Astrocyte (in vitro differentiated cells and primary cell): ENCODE measurements at regions not wholly inside any gene's neighbourhood (a gene's known extent, or its start where the extent isn't known, plus 50 kb on each side); places are given as distances from the start of the nearest gene placed in this dataset.

Experiments used
- DNase-seq: peaks from one replicate; pipeline ENCODE4 v3.0.0-alpha.2; 2010; ENCODE audit warnings: low read depth
- FAIRE-seq: peaks from 2 replicates; lab custom pipeline; 2011; peaks lifted over from hg19 to GRCh38; lab: Jason Lieb, UNC
- H2AFZ ChIP-seq: 2 replicates; pipeline ENCODE4 v1.6.0; 2012; ENCODE audit warnings: low read depth, low read length, inconsistent platforms
- H3K27ac ChIP-seq: 2 replicates; pipeline ENCODE4 v1.5.1; 2011; ENCODE audit warnings: low read depth, low read length, inconsistent platforms
- H3K27me3 ChIP-seq: 2 replicates; pipeline ENCODE4 v1.6.0; 2011; ENCODE audit warnings: low read length, inconsistent platforms; ENCODE audit not compliant: insufficient read depth
- H3K36me3 ChIP-seq: 2 replicates; pipeline ENCODE4 v1.5.1; 2011; ENCODE audit warnings: low read length, inconsistent platforms; ENCODE audit not compliant: insufficient read depth
- H3K4me1 ChIP-seq: 2 replicates; pipeline ENCODE4 v1.5.1; 2011; ENCODE audit warnings: low read length, inconsistent platforms; ENCODE audit not compliant: insufficient read depth
- H3K4me2 ChIP-seq: 2 replicates; pipeline ENCODE4 v1.6.0; 2012; ENCODE audit warnings: low read length, inconsistent platforms
- H3K4me3 ChIP-seq: 2 replicates; pipeline ENCODE4 v1.5.1; 2011; ENCODE audit warnings: low read depth, mild to moderate bottlenecking, low read length, inconsistent platforms; ENCODE audit not compliant: insufficient read depth
- H3K79me2 ChIP-seq: 2 replicates; pipeline ENCODE4 v1.6.0; 2012; ENCODE audit warnings: mild to moderate bottlenecking, low read length, inconsistent platforms; ENCODE audit not compliant: insufficient read depth
- H3K9ac ChIP-seq: 2 replicates; pipeline ENCODE4 v1.6.0; 2012; ENCODE audit warnings: mild to moderate bottlenecking, low read length, inconsistent platforms
- H3K9me3 ChIP-seq: 2 replicates; pipeline ENCODE4 v1.5.1; 2012; ENCODE audit warnings: low read depth, mild to moderate bottlenecking, low read length, inconsistent platforms; ENCODE audit not compliant: insufficient read depth
- H4K20me1 ChIP-seq: 2 replicates; pipeline ENCODE4 v1.6.0; 2012; ENCODE audit warnings: low read length, inconsistent platforms; ENCODE audit not compliant: insufficient read depth
- H3K27ac Mint-ChIP-seq: one replicate; pipeline ENCODE4 v1.8.0; 2021; ENCODE audit warnings: mild to moderate bottlenecking, mixed read lengths; ENCODE audit not compliant: unreplicated experiment
- H3K27me3 Mint-ChIP-seq: one replicate; pipeline ENCODE4 v1.8.0; 2021; ENCODE audit warnings: low read depth, mixed read lengths; ENCODE audit not compliant: unreplicated experiment
- H3K36me3 Mint-ChIP-seq: one replicate; pipeline ENCODE4 v1.8.0; 2021; ENCODE audit warnings: low read depth, mixed read lengths; ENCODE audit not compliant: unreplicated experiment
- H3K4me1 Mint-ChIP-seq: one replicate; pipeline ENCODE4 v1.8.0; 2021; ENCODE audit warnings: low read depth, mixed read lengths; ENCODE audit not compliant: unreplicated experiment
- H3K4me3 Mint-ChIP-seq: one replicate; pipeline ENCODE4 v1.8.0; 2021; ENCODE audit warnings: mild to moderate bottlenecking, moderate library complexity, mixed read lengths; ENCODE audit not compliant: unreplicated experiment
- H3K9me3 Mint-ChIP-seq: one replicate; pipeline ENCODE4 v1.8.0; 2021; ENCODE audit warnings: mild to moderate bottlenecking, mixed read lengths; ENCODE audit not compliant: unreplicated experiment
- CTCF ChIP-seq: IDR thresholded peaks from 2 replicates; pipeline ENCODE4 v1.5.1; 2011; ENCODE audit warnings: low read depth, mild to moderate bottlenecking, inconsistent platforms, low read length, moderate library complexity; ENCODE audit not compliant: insufficient read depth
- EZH2 ChIP-seq: IDR thresholded peaks from 2 replicates; pipeline ENCODE4 v1.6.1; 2012; ENCODE audit warnings: mild to moderate bottlenecking, low read length, inconsistent platforms; ENCODE audit not compliant: insufficient read depth

- no peaks in the 10 kb centered on the region for H3K4me1 ChIP-seq
- H3K79me2 ChIP-seq, result no peaks in the 10 kb centered on the region
- no peak overlapping the region for H3K27ac ChIP-seq
- no peaks in the 10 kb centered on the region for H3K27me3 Mint-ChIP-seq
- H3K9me3 ChIP-seq, result no peaks in the 10 kb centered on the region
- H2AFZ ChIP-seq, result no peak overlapping the region
- DNase-seq, result no peak
- no peak overlapping the region for H3K9ac ChIP-seq
- no peaks in the 10 kb centered on the region for H3K36me3 ChIP-seq
- no peaks in the 10 kb centered on the region for H3K27me3 ChIP-seq
- no peak overlapping the region for H3K4me3 Mint-ChIP-seq
- H3K27ac Mint-ChIP-seq, result no peak overlapping the region
- TF ChIP-seq EZH2, result no peak
- no peak for TF ChIP-seq CTCF
- no peaks in the 10 kb centered on the region for H3K9me3 Mint-ChIP-seq
- no peaks in the 10 kb centered on the region for H3K4me1 Mint-ChIP-seq
- H3K4me3 ChIP-seq, result no peak overlapping the region
- no peaks in the 10 kb centered on the region for H4K20me1 ChIP-seq
- H3K4me2 ChIP-seq, result no peak overlapping the region
- H3K36me3 Mint-ChIP-seq, result no peaks in the 10 kb centered on the region
- no peak for FAIRE-seq
Observed at GRCh38 chr6:22499815-22500214, 69.6 kb upstream of the HDGFL1 start.

- H3K4me3 Mint-ChIP-seq, result no peak overlapping the region
- TF ChIP-seq CTCF, result no peak
- TF ChIP-seq EZH2, result no peak
- Histone ChIP-seq H2AFZ (no peak overlapping the region), H3K4me2 (no peak overlapping the region), H3K36me3 (no peaks in the 10 kb centered on the region), H3K27ac (no peak overlapping the region), H3K4me1 (no peaks in the 10 kb centered on the region), H3K79me2 (no peaks in the 10 kb centered on the region), H3K9ac (no peak overlapping the region), H4K20me1 (no peaks in the 10 kb centered on the region), H3K9me3 (no peaks in the 10 kb centered on the region), H3K27me3 (no peaks in the 10 kb centered on the region), H3K4me3 (no peak overlapping the region)
- no peak overlapping the region for H3K27ac Mint-ChIP-seq
- FAIRE-seq (no peak), DNase-seq (no peak)
- no peaks in the 10 kb centered on the region for H3K9me3 Mint-ChIP-seq
- H3K36me3 Mint-ChIP-seq, result no peaks in the 10 kb centered on the region
- no peaks in the 10 kb centered on the region for H3K4me1 Mint-ChIP-seq
- H3K27me3 Mint-ChIP-seq, result no peaks in the 10 kb centered on the region
Observed at GRCh38 chr6:22506496-22506895, 62.9 kb upstream of the HDGFL1 start.

- TF ChIP-seq CTCF (no peak), EZH2 (no peak)
- DNase-seq, result no peak
- no peaks in the 10 kb centered on the region for H3K9me3 ChIP-seq
- no peak for FAIRE-seq
- no peaks in the 10 kb centered on the region for H3K4me1 Mint-ChIP-seq
- H4K20me1 ChIP-seq, result no peaks in the 10 kb centered on the region
- no peak overlapping the region for H3K4me2 ChIP-seq
- no peak overlapping the region for H3K27ac ChIP-seq
- no peaks in the 10 kb centered on the region for H3K36me3 ChIP-seq
- no peaks in the 10 kb centered on the region for H3K4me1 ChIP-seq
- no peak overlapping the region for H3K4me3 ChIP-seq
- H3K27me3 ChIP-seq, result no peaks in the 10 kb centered on the region
- H3K36me3 Mint-ChIP-seq, result no peaks in the 10 kb centered on the region
- no peak overlapping the region for H3K27ac Mint-ChIP-seq
- H2AFZ ChIP-seq, result no peak overlapping the region
- H3K9ac ChIP-seq, result no peak overlapping the region
- no peaks in the 10 kb centered on the region for H3K79me2 ChIP-seq
- H3K4me3 Mint-ChIP-seq, result no peak overlapping the region
- H3K27me3 Mint-ChIP-seq, result no peaks in the 10 kb centered on the region
- H3K9me3 Mint-ChIP-seq, result no peaks in the 10 kb centered on the region
Observed at GRCh38 chr6:22512686-22513427, 56.5 kb upstream of the HDGFL1 start.
